Kidney (tissue), 13 donors: ENCODE measurements at regions not wholly inside any gene's neighbourhood (a gene's known extent, or its start where the extent isn't known, plus 50 kb on each side); places are given as distances from the start of the nearest gene placed in this dataset.

Experiments
- DNase-seq, 5 donors: peaks; one replicate each; pipeline ENCODE4 v3.0.0-alpha.2; 2013 to 2020
- FAIRE-seq: peaks from 2 replicates; lab custom pipeline; 2012; peaks lifted over from hg19 to GRCh38; lab: Jason Lieb, UNC
- H3K27ac ChIP-seq, 2 donors: one replicate each; pipeline ENCODE4 v1.7.0; 2013; ENCODE audit warnings: low read depth in 2 of 2, low read length in 2 of 2, inconsistent platforms in 1 of 2
- H3K27me3 ChIP-seq: one replicate; pipeline ENCODE4 v1.7.1; 2013; ENCODE audit warnings: low read length, inconsistent platforms; ENCODE audit not compliant: control insufficient read depth, insufficient read depth
- H3K36me3 ChIP-seq, 3 donors: one replicate each; pipeline versions ENCODE4 v1.7.0 to v1.7.1; 2013; ENCODE audit warnings: low read length in 3 of 3, control low read depth in 1 of 3, inconsistent platforms in 1 of 3; ENCODE audit not compliant: insufficient read depth in 3 of 3, control insufficient read depth in 2 of 3
- H3K4me1 ChIP-seq, 3 donors: one replicate each; pipeline versions ENCODE4 v1.7.0 to v1.7.1; 2013; ENCODE audit warnings: low read length in 3 of 3, inconsistent platforms in 1 of 3, low read depth in 1 of 3; ENCODE audit not compliant: control insufficient read depth in 2 of 3, insufficient read depth in 2 of 3
- H3K4me3 ChIP-seq, 3 donors: one replicate each; pipeline versions ENCODE4 v1.7.0 to v1.8.1; 2013; ENCODE audit warnings: low read length in 3 of 3, control low read depth in 1 of 3, inconsistent platforms in 1 of 3
- H3K9ac ChIP-seq, 3 donors: one replicate each; pipeline versions ENCODE4 v1.7.0 to v1.7.1; 2013; ENCODE audit warnings: low read length in 3 of 3, control low read depth in 1 of 3, inconsistent platforms in 1 of 3
- H3K9me3 ChIP-seq, 3 donors: one replicate each; pipeline versions ENCODE4 v1.7.0 to v1.7.1; 2013; ENCODE audit warnings: low read length in 3 of 3, control low read depth in 1 of 3, inconsistent platforms in 1 of 3; ENCODE audit not compliant: control insufficient read depth in 2 of 3, insufficient read depth in 1 of 3
- CTCF ChIP-seq: IDR thresholded peaks from 3 replicates; pipeline ENCODE4 v1.5.1; 2012; ENCODE audit warnings: mild to moderate bottlenecking, moderate library complexity, borderline replicate concordance; ENCODE audit not compliant: insufficient read depth; ENCODE audit errors: extremely low read depth
- intact Hi-C: fragments of 100-400 bp; cut with DNase I; formaldehyde crosslinking; loops from one replicate; pipeline ENCODE4 v1.11.1; 2022
- donor health status: control.
- donor health status: control.
- donor health status: control.
- donor health status: control.
- donor health status: control.
- donor health status: DM: yes; HTN: yes; CAD: no.
- donor health status: Normal renal cell carcinoma (clear cell type).

- Histone ChIP-seq H3K9ac (no peak overlapping the region), H3K27ac (no peak overlapping the region), H3K4me3 (no peak overlapping the region), H3K4me1 (no peaks in the 10 kb centered on the region), H3K36me3 (no peaks in the 10 kb centered on the region), H3K9me3 (no peaks in the 10 kb centered on the region), H3K27me3 (no peaks in the 10 kb centered on the region)
- intact Hi-C loops = no loop called here
- DNase-seq = no peak
- no peak for TF ChIP-seq CTCF
- FAIRE-seq = no peak
Measured at GRCh38 chr11:19450282-19450681, 209.5 kb upstream of the E2F8 start.

GRCh38 chr11:19448651-19449050 lies 207.9 kb upstream of the E2F8 start:
- Histone ChIP-seq H3K27me3 (no peaks in the 10 kb centered on the region), H3K27ac (no peak overlapping the region), H3K9me3 (no peaks in the 10 kb centered on the region), H3K9ac (no peak overlapping the region), H3K36me3 (no peaks in the 10 kb centered on the region), H3K4me1 (no peaks in the 10 kb centered on the region), H3K4me3 (no peak overlapping the region)
- DNase-seq (no peak), FAIRE-seq (no peak)
- intact Hi-C loops = no loop called here
- TF ChIP-seq CTCF = no peak

- H3K4me3 ChIP-seq = no peak overlapping the region
- no peak overlapping the region for H3K27ac ChIP-seq
- H3K4me1 ChIP-seq = no peaks in the 10 kb centered on the region
- H3K9me3 ChIP-seq = no peaks in the 10 kb centered on the region
- FAIRE-seq = no peak
- no peak for TF ChIP-seq CTCF
- DNase-seq = no peak
- H3K27me3 ChIP-seq = no peaks in the 10 kb centered on the region
- intact Hi-C loops = no loop called here
- no peak overlapping the region for H3K9ac ChIP-seq
- H3K36me3 ChIP-seq = no peaks in the 10 kb centered on the region
Measured at GRCh38 chr11:19447150-19447566, 206.4 kb upstream of the E2F8 start.

- Histone ChIP-seq H3K4me1 (no peaks in the 10 kb centered on the region), H3K9ac (no peak overlapping the region), H3K27me3 (no peaks in the 10 kb centered on the region), H3K36me3 (no peaks in the 10 kb centered on the region), H3K9me3 (no peaks in the 10 kb centered on the region), H3K27ac (no peak overlapping the region), H3K4me3 (no peak overlapping the region)
- no peak for FAIRE-seq
- no peak for TF ChIP-seq CTCF
- no peak for DNase-seq
- intact Hi-C loops = no loop called here
Measured at GRCh38 chr11:19445771-19446170, 205.0 kb upstream of the E2F8 start.
